DND-41 (cell line): ENCODE measurements at regions not wholly inside any gene's neighbourhood (a gene's known extent, or its start where the extent isn't known, plus 50 kb on each side); places are given as distances from the start of the nearest gene placed in this dataset.

Experiments
- ATAC-seq: fragments of 200-7000 bp; cut with Tn5 transposase; 3 replicates; pipeline ENCODE4 v1.9.1; 2021; ENCODE audit warnings: low read depth; ENCODE audit not compliant: insufficient read depth
- DNase-seq: peaks from one replicate; pipeline ENCODE4 v3.0.0-alpha.2; 2020
- H2AFZ ChIP-seq: 2 replicates; pipeline ENCODE4 v1.6.0; 2012; ENCODE audit warnings: low read depth, low read length
- H3K27ac ChIP-seq: 2 replicates; pipeline ENCODE4 v1.5.1; 2012; ENCODE audit warnings: low read length, inconsistent platforms
- H3K27me3 ChIP-seq: fragments of 200-600 bp; sonication (generic); 2 replicates; pipeline ENCODE4 v1.6.0; 2012; ENCODE audit warnings: low read length, mild to moderate bottlenecking, inconsistent platforms; ENCODE audit not compliant: insufficient read depth, poor library complexity
- H3K36me3 ChIP-seq: 2 replicates; pipeline ENCODE4 v1.5.1; 2012; ENCODE audit warnings: low read length, inconsistent platforms; ENCODE audit not compliant: insufficient read depth
- H3K4me1 ChIP-seq: 2 replicates; pipeline ENCODE4 v1.5.1; 2012; ENCODE audit warnings: mild to moderate bottlenecking, low read length; ENCODE audit not compliant: insufficient read depth
- H3K4me2 ChIP-seq: 2 replicates; pipeline ENCODE4 v1.6.0; 2012; ENCODE audit warnings: mild to moderate bottlenecking, moderate library complexity, low read length, inconsistent platforms; ENCODE audit not compliant: insufficient read depth
- H3K4me3 ChIP-seq, 2 experiments: fragments of 200-600 bp in 1 of 2; shearing (Covaris generic) in 1 of 2; 2 replicates each; pipeline ENCODE4 v1.5.1; 2012 to 2016; ENCODE audit warnings: inconsistent platforms in 2 of 2, low read length in 2 of 2, mild to moderate bottlenecking in 2 of 2, low read depth in 1 of 2, moderate library complexity in 1 of 2
- H3K79me2 ChIP-seq: 2 replicates; pipeline ENCODE4 v1.6.0; 2012; ENCODE audit warnings: low read length, inconsistent platforms; ENCODE audit not compliant: insufficient read depth
- H3K9ac ChIP-seq: 2 replicates; pipeline ENCODE4 v1.6.0; 2012; ENCODE audit warnings: low read depth, mild to moderate bottlenecking, inconsistent platforms, low read length, moderate library complexity
- H3K9me3 ChIP-seq: 2 replicates; pipeline ENCODE4 v1.5.1; 2012; ENCODE audit warnings: low read length, moderate library complexity, mild to moderate bottlenecking, inconsistent platforms; ENCODE audit not compliant: insufficient read depth, severe bottlenecking
- H4K20me1 ChIP-seq: 2 replicates; pipeline ENCODE4 v1.6.0; 2012; ENCODE audit warnings: low read length; ENCODE audit not compliant: insufficient read depth
- EZH2 ChIP-seq: IDR thresholded peaks from 3 replicates; pipeline ENCODE4 v1.6.1; 2012; ENCODE audit warnings: borderline replicate concordance, low read depth, mild to moderate bottlenecking, moderate library complexity, low read length, inconsistent platforms; ENCODE audit not compliant: severe bottlenecking
- TF ChIP-seq, protein P1 (sequence below): IDR thresholded peaks from 2 replicates; pipeline ENCODE4 v1.5.1; 2012; ENCODE audit warnings: borderline replicate concordance, low read length, moderate library complexity, mild to moderate bottlenecking; ENCODE audit not compliant: poor library complexity, severe bottlenecking; ENCODE audit errors: extremely low read depth

DNA sequence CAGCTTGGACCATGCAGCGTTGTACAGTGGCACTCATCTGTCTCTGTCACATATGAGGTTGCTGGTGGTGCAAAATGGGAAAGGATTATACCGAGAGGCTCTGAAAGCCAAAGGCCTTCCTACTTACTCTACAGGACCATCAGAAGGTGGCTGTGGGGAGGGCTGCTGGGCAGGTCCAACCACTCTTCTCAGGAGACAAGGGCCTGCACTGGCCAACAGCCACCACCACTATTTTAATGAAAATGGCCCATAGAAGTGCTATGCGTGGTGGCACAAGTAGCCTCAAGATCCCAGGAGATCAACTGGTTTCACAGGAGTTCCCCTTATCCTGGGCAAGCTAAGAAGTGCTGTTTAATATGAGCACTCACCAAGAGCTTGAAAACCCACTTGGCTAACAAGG, 52.3 kb downstream of the MRPL57 start:
- Histone ChIP-seq H3K4me1 (peaks cover 51% of the 10 kb centered on the region), H3K27ac (peak overlapping the region; percentile 38), H3K9me3 (no peaks in the 10 kb centered on the region), H3K4me3 (no peak overlapping the region), H3K79me2 (no peaks in the 10 kb centered on the region), H3K27me3 (no peaks in the 10 kb centered on the region), H3K4me2 (no peak overlapping the region), H2AFZ (no peak overlapping the region), H4K20me1 (no peaks in the 10 kb centered on the region), H3K9ac (no peak overlapping the region), H3K36me3 (no peaks in the 10 kb centered on the region)
- TF ChIP-seq, protein P1, sequence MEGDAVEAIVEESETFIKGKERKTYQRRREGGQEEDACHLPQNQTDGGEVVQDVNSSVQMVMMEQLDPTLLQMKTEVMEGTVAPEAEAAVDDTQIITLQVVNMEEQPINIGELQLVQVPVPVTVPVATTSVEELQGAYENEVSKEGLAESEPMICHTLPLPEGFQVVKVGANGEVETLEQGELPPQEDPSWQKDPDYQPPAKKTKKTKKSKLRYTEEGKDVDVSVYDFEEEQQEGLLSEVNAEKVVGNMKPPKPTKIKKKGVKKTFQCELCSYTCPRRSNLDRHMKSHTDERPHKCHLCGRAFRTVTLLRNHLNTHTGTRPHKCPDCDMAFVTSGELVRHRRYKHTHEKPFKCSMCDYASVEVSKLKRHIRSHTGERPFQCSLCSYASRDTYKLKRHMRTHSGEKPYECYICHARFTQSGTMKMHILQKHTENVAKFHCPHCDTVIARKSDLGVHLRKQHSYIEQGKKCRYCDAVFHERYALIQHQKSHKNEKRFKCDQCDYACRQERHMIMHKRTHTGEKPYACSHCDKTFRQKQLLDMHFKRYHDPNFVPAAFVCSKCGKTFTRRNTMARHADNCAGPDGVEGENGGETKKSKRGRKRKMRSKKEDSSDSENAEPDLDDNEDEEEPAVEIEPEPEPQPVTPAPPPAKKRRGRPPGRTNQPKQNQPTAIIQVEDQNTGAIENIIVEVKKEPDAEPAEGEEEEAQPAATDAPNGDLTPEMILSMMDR: no peak
- TF ChIP-seq EZH2: no peak
- DNase-seq: no peak
- no peak for ATAC-seq

- Histone ChIP-seq H3K9ac (no peak overlapping the region), H3K4me2 (no peak overlapping the region), H2AFZ (no peak overlapping the region), H3K27me3 (no peaks in the 10 kb centered on the region), H3K4me1 (peaks cover 58% of the 10 kb centered on the region), H3K9me3 (no peaks in the 10 kb centered on the region), H4K20me1 (no peaks in the 10 kb centered on the region), H3K4me3 (no peak overlapping the region), H3K79me2 (no peaks in the 10 kb centered on the region), H3K27ac (peak overlapping the region; percentile 90), H3K36me3 (no peaks in the 10 kb centered on the region)
- ATAC-seq (no peak), DNase-seq (no peak)
- TF ChIP-seq, protein P1: no peak
- TF ChIP-seq EZH2: no peak
Observed at GRCh38 chr13:21229241-21230024, 53.0 kb downstream of the MRPL57 start.

DNA sequence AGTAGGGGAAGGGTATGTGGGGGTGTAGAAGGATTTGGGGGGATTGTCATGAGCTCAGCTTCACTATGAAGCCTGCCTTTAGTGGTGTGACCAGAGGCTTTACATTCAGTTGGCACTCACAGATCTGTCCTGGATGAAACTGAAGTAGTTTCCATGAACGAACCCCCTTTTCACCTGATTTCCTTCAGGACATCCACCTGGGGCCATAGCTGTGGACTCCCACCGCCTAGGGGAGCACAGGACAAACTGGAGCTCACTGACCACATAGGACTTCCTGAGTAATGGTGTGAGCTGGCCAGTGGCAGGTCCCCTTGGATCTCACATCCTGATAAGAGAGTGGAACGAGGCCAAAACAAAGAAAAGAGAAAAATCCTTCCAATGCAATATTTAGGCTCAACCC, 54.1 kb downstream of the MRPL57 start:
- Histone ChIP-seq H3K4me2 (no peak overlapping the region), H3K27me3 (no peaks in the 10 kb centered on the region), H3K79me2 (no peaks in the 10 kb centered on the region), H3K9me3 (no peaks in the 10 kb centered on the region), H3K4me1 (peaks cover 67% of the 10 kb centered on the region), H3K9ac (no peak overlapping the region), H3K4me3 (no peak overlapping the region), H2AFZ (no peak overlapping the region), H3K36me3 (no peaks in the 10 kb centered on the region), H4K20me1 (no peaks in the 10 kb centered on the region), H3K27ac (peak overlapping the region; percentile 90)
- no peak for TF ChIP-seq EZH2
- TF ChIP-seq, protein P1: no peak
- ATAC-seq (no peak), DNase-seq (no peak)
